ENCODE measurements at regions not wholly inside any gene's neighbourhood (a gene's known extent, or its start where the extent isn't known, plus 50 kb on each side); places are given as distances from the start of the nearest gene placed in this dataset.

DNA sequence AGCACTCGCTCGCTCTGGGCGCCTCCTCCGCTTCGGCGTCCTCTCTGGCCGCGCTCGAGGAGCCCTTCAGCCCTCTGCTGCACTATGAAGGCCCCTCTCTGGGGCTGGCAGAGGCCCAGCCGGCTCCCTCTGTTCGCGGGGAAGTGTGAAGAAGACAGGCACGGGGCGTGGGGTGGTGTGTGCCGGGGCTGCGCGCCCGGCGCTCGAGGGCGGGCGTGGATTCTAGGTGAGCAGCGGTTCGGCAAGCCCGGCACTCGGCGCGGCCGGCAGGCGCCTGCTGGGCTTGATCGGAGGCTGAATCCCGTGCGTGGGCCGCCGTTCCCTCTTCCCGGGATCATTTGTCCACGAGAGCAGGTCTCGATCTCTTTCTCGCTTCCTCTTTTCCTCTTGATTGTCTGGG, 153.0 kb downstream of the SLC35B3 start:
- no peak for TF ChIP-seq POLR2AphosphoS5 (IDR thresholded peaks at IDR 0.05; ENCODE audit: low read depth, low read length)
- TF ChIP-seq TAF1 (IDR thresholded peaks at IDR 0.05; ENCODE audit: borderline replicate concordance, insufficient read depth, low read length) = no peak
- TF ChIP-seq, protein P1, sequence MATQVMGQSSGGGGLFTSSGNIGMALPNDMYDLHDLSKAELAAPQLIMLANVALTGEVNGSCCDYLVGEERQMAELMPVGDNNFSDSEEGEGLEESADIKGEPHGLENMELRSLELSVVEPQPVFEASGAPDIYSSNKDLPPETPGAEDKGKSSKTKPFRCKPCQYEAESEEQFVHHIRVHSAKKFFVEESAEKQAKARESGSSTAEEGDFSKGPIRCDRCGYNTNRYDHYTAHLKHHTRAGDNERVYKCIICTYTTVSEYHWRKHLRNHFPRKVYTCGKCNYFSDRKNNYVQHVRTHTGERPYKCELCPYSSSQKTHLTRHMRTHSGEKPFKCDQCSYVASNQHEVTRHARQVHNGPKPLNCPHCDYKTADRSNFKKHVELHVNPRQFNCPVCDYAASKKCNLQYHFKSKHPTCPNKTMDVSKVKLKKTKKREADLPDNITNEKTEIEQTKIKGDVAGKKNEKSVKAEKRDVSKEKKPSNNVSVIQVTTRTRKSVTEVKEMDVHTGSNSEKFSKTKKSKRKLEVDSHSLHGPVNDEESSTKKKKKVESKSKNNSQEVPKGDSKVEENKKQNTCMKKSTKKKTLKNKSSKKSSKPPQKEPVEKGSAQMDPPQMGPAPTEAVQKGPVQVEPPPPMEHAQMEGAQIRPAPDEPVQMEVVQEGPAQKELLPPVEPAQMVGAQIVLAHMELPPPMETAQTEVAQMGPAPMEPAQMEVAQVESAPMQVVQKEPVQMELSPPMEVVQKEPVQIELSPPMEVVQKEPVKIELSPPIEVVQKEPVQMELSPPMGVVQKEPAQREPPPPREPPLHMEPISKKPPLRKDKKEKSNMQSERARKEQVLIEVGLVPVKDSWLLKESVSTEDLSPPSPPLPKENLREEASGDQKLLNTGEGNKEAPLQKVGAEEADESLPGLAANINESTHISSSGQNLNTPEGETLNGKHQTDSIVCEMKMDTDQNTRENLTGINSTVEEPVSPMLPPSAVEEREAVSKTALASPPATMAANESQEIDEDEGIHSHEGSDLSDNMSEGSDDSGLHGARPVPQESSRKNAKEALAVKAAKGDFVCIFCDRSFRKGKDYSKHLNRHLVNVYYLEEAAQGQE (IDR thresholded peaks at IDR 0.05; ENCODE audit: insufficient read depth in 1 of 2, low read depth in 2 of 2, low read length in 2 of 2) = no peak

Measured in PFSK-1 (cell line).